IMR-90 (cell line): ENCODE measurements at regions not wholly inside any gene's neighbourhood (a gene's known extent, or its start where the extent isn't known, plus 50 kb on each side); places are given as distances from the start of the nearest gene placed in this dataset.

ENCODE experiments used
- BHLHE40 ChIP-seq: fragments of 150-350 bp; IDR thresholded peaks from 2 replicates; pipeline ENCODE4 v1.6.1; 2016; ENCODE audit warnings: mild to moderate bottlenecking, low read depth, low read length
- CEBPB ChIP-seq: IDR thresholded peaks from 2 replicates; pipeline ENCODE4 v1.6.1; 2012; ENCODE audit warnings: low read depth, low read length, improper control_type of control experiment
- CHD1 ChIP-seq: IDR thresholded peaks from 2 replicates; pipeline ENCODE4 v1.6.1; 2012; ENCODE audit warnings: low read depth, low read length, improper control_type of control experiment
- CTCF ChIP-seq: conservative IDR thresholded peaks from 2 replicates; pipeline ENCODE4 v1.5.1; 2012; ENCODE audit warnings: mild to moderate bottlenecking, low read depth, low read length, improper control_type of control experiment
- FOS ChIP-seq: fragments of 150-350 bp; IDR thresholded peaks from 2 replicates; pipeline ENCODE4 v1.6.1; 2016; ENCODE audit warnings: low read depth, low read length
- MAFK ChIP-seq: IDR thresholded peaks from 2 replicates; pipeline ENCODE4 v1.6.1; 2012; ENCODE audit warnings: low read depth, low read length, improper control_type of control experiment
- MAZ ChIP-seq: IDR thresholded peaks from 2 replicates; pipeline ENCODE4 v1.6.1; 2012; ENCODE audit warnings: low read depth, mild to moderate bottlenecking, low read length, improper control_type of control experiment, moderate library complexity, borderline replicate concordance
- MXI1 ChIP-seq: IDR thresholded peaks from 2 replicates; pipeline ENCODE4 v1.6.1; 2012; ENCODE audit warnings: low read depth, mild to moderate bottlenecking, low read length, moderate library complexity, borderline replicate concordance
- POLR2A ChIP-seq: IDR thresholded peaks from 2 replicates; pipeline ENCODE4 v1.6.1; 2012; ENCODE audit warnings: mild to moderate bottlenecking, low read depth, low read length
- RAD21 ChIP-seq: IDR thresholded peaks from 2 replicates; pipeline ENCODE4 v1.6.1; 2012; ENCODE audit warnings: low read length, improper control_type of control experiment
- RCOR1 ChIP-seq: IDR thresholded peaks from 2 replicates; pipeline ENCODE4 v1.6.1; 2012; ENCODE audit warnings: mild to moderate bottlenecking, low read length, improper control_type of control experiment; ENCODE audit not compliant: insufficient replicate concordance
- RFX5 ChIP-seq: IDR thresholded peaks from 2 replicates; pipeline ENCODE4 v1.8.0; 2012; ENCODE audit warnings: low read depth, mild to moderate bottlenecking, low read length, moderate library complexity
- SMC3 ChIP-seq: fragments of 150-350 bp; IDR thresholded peaks from 2 replicates; pipeline ENCODE4 v1.6.1; 2016; ENCODE audit warnings: low read depth, mild to moderate bottlenecking, antibody characterized with exemption, low read length, moderate library complexity
- USF2 ChIP-seq: fragments of 150-350 bp; IDR thresholded peaks from 2 replicates; pipeline ENCODE4 v1.6.1; 2017; ENCODE audit warnings: mild to moderate bottlenecking, antibody characterized with exemption, low read length, low read depth

DNA sequence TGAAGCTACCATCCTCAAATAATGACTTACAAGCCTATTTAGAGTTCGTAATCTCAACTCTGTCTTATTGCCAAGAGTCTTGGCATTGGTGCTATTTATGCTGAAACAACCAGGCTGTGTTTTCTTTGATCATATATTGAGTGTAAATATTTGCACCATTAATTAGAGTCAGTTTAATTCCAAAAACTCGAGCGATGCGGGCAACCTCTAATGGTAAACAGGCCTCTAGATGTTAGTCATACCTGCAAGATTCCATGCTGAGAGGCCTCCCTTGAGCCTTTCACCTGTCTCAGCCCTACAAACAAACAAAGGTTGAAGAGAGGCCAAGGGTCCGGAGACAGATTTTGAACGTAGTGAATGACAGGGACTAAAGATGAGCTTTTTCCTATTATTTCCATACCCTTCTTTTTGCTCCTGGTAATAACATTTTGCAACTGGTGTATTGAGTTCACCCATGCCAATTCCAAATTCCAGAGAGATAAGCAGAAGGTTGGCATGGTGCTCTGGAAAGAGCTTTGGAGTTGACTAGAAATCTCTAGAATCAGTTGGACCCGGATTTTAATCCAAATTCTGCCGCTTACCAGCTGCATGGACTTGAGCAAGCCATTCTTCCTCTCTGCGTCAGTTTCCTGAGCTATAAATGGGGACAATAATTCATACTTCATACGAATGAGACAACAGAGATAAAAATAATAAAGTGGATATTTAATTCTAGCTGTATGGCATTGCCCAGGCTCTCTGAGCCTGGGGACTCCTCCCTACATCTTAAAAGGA lies 99.1 kb upstream of the ANO1 start:
- TF ChIP-seq USF2 (no peak), CTCF (no peak), CEBPB (no peak), MXI1 (no peak), RAD21 (no peak), POLR2A (no peak), RCOR1 (no peak), MAFK (no peak), BHLHE40 (no peak), RFX5 (no peak), MAZ (no peak), SMC3 (no peak), CHD1 (no peak), FOS (no peak)
